T47D (cell line): ENCODE measurements at regions not wholly inside any gene's neighbourhood (a gene's known extent, or its start where the extent isn't known, plus 50 kb on each side); places are given as distances from the start of the nearest gene placed in this dataset.

Experiments
- DNase-seq, 2 experiments: peaks; one replicate each; pipeline versions ENCODE4 v3.0.0 to v3.0.0-alpha.2; 2011 to 2012; ENCODE audit warnings: low read depth in 1 of 2, low spot score in 1 of 2
- JUND ChIP-seq: IDR thresholded peaks from 2 replicates; pipeline ENCODE4 v1.6.1; 2012; ENCODE audit warnings: low read depth
- in situ Hi-C: cut with HindIII; loops from 2 replicates; pipeline ENCODE4 v1.10.0; 2016; ENCODE audit warnings: low sequenced_read_pairs, low pct_unique_long_range_greater_than_20kb

DNA sequence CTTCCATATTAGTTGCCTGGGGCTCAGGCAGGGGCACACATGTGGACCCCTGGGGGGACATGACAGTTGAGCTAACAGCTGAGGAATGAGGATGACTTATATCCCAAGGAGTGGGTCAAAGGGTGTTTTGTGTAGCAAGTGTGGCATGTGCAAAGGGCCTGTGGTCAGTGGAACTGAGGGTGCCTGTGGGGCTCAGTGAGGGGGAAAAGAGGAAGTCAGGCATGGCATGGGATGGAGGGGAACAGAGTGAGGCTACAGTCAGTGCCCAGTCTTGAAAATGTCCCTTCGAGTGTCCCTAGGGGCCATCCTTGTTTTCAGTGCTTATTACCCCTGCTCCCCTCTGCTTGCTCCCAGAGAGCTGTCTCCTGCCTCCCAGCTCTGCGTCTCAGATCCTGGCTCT lies 64.3 kb upstream of the CD99 start:
- in situ Hi-C loops: no loop called here
- DNase-seq: no peak
- TF ChIP-seq JUND: no peak

- DNase-seq: no peak
- in situ Hi-C loops: no loop called here
- TF ChIP-seq JUND: no peak
Measured at GRCh38 chrX:2620576-2620975, 70.5 kb upstream of the CD99 start.

- no peak for TF ChIP-seq JUND
- in situ Hi-C loops: no loop called here
- no peak for DNase-seq
Measured at GRCh38 chrX:2618516-2618915, 72.6 kb upstream of the CD99 start.

GRCh38 chrX:2614911-2615310 lies 76.2 kb upstream of the CD99 start:
- no peak for TF ChIP-seq JUND
- in situ Hi-C loops: no loop called here
- peak in 1 of 2 experiments; percentile 58 for DNase-seq

DNA sequence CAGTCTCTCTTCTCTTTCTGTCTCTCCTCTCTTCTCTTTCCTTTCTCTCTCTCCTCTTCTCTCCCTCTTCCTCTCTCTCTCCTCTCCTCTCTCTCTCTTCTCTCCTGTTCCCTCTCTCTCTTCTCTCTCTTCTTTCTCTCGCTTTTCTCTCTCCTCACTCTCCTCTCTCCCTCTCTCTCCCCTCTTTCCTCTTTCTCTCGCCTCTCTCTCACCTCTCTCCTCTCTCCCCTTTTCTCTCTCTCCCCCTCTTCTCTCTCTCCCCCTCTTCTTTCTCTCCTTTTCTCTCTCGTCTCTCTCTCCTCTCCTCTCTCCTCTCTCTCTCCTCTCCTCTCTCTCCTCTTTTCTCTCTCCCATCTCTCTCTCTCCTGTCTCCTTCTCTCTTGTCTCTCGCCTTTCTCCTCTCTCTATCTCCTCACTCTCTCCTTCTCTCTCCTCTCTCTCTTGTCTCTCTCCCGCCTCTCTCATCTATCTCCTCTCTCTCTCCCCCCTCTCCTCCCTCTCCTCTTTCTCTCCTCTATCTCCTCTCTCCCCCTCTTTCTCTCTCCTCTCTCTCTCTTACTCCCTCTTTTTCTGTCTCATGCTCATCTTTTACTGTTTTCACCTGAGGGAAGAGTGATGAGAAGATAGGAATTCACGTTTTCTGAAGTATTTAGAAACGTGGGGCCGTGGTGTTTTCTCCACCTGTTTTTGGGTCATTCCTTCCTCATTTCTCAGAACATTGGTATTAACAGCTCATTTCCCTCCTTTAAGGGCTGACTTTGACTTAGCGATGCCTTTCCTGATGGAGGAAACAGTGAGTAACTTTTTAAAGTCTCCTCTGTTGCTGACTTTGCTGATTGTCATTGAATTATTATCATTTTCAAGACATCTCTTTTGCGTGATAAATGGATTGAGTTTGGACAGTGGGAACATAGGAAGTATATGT lies 80.6 kb upstream of the CD99 start:
- no peak for TF ChIP-seq JUND
- in situ Hi-C loops: no loop called here
- no peak for DNase-seq

DNA sequence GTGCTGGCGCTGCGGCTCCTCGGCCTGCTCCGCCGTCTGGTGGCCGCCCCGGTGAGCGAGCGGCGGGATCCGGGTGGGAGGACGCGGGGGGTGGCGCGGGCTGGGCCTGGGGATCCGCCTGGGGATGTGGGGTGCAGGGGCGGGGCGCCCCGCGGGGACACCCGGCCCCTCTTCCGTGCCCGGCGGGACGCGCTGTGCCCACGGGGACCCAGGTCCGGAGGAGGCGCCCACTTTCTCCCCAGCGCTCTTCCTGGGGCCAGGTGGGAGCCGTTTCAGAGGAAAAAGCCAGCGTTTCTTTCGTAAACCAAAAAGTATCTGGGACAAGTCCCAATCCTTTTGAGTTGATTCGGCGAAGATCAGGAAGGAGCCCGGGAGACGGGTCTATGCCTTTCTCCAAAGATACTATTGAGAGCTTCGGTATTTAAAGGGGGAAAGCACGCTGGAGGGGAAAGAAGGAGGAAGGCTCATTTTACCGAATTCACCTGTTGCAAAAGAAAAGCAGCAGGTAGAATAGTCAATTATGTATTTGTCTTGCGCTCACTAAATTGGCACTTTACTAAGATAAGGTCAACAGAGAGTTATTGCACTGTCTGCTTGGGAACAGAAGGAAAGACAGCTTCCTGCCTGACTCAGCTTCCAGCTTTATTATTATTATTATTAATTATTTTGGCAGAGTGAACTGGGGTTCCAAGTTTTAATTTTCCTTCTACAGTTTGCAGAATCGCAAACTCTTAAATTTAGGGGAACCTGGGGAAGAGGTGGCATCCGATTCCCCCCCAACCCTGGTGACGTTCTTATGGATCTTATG lies 81.5 kb upstream of the CD99 start:
- no peak for TF ChIP-seq JUND
- in situ Hi-C loops: no loop called here
- peak in 1 of 2 experiments; percentile 18 for DNase-seq

GRCh38 chrX:2608638-2609430 lies 82.3 kb upstream of the CD99 start:
- in situ Hi-C loops: no loop called here
- peak; percentile 78 to 92 for DNase-seq
- TF ChIP-seq JUND: no peak

DNA sequence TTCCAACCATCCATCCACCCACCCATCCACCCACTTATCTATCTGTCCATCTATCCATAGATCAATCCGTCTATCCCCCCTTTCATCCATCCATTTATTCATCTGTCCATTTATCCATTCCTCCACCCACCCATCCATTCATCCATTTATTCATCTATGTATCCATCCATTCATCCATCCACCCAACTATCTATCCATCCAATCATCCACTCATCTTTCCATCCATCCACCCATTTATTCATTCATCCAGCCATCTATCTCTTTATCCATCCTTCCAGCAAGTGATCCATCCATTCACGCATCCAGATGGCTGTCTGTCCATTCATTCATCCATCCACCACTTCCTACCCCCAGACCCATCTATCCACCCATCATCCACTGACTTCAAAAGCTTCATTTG lies 84.0 kb upstream of the CD99 start:
- no peak for TF ChIP-seq JUND
- in situ Hi-C loops: no loop called here

DNA sequence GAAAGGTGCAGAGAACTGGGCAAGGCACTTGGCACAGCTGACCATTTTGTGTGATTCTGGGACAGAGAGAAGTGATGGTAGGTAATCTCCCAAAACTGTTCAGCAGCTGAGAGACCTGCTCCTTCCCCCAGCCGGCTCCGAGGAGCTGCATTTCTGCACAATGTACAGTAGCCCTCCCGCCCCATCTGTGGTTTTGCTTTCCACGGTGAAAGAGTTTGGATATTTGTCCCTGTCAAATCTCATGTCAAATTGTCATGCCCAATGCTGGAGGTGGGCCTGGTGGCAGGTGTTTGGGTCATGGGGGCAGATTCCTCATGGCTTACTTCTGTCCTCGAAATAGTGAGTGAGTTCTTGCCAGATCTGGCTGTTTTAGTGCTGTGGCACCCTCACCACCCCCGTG lies 90.5 kb upstream of the CD99 start:
- no peak for TF ChIP-seq JUND
- in situ Hi-C loops: no loop called here
- no peak for DNase-seq

More for the DNA sequence above, 84.0 kb upstream of the CD99 start:
- DNase-seq: no peak

DNA sequence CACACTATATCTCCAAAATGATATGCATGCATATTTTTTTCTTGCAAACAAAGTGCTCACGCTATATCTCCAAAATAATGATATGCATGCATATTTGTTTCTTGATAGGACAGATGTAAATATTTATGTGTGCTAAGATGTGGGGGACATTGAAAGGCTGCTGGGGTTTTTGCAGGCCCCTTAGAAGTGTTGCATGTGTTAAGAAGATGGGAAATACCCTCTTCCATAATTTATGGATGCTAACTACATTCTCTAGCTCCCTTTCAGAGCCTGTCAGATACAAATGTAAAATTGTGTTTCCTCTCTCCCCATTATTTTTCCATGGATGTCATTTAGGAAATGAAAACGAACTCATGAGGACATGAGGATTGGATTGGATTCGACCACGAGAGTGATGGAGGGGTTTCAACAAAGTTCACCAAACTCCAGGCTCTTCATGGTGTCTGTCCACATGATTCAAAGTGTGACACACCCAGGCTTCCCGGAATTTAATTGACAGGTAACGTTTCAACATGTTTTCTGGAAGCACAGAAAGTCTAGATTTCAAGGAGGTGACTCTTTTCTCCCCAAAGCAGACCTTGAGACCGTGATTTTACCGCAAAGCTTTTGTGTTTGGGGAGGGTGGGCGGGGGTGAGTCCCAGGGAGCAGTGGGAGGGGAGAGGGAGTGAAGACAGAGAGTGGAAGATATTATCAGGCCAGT lies 94.4 kb upstream of the CD99 start:
- no peak for TF ChIP-seq JUND
- no peak for DNase-seq
- in situ Hi-C loops: no loop called here

DNA sequence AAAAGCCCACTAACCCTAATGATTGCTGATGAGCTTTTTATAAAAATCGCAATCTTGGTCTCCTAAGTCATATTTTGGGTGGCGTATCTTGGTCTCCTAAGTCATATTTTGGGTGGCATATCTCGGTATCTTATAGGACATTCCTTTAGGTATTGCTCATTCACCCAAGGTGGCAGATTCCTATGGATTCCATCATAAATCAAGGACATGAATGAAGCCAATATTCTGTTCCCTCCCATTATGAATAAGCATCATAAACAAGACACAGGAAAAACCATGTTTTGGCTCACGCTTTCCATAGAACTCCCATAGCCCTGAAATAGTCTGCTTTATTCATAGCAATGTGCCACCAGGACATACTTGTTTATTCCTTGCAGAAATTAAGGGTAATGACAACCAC lies 95.0 kb upstream of the CD99 start:
- in situ Hi-C loops: no loop called here
- no peak for DNase-seq
- no peak for TF ChIP-seq JUND

- in situ Hi-C loops: no loop called here
- no peak for TF ChIP-seq JUND
- DNase-seq: no peak
Measured at GRCh38 chrX:2595258-2595657, 94.5 kb upstream of the DHRSX start.
